WTC11 (cell line): ENCODE measurements at regions not wholly inside any gene's neighbourhood (a gene's known extent, or its start where the extent isn't known, plus 50 kb on each side); places are given as distances from the start of the nearest gene placed in this dataset.

Source experiments
- ATAC-seq: fragments of 200-7000 bp; cut with Tn5 transposase; 2 replicates; pipeline ENCODE4 v1.10.0; 2021; ENCODE audit warnings: mild to moderate bottlenecking, moderate library complexity
- CTCF ChIA-PET: fragments of 300-600 bp; sonication (Branson Sonifier 250); formaldehyde crosslinking; loops from one replicate; lab custom pipeline; 2021; ENCODE audit warnings: antibody characterized with exemption; lab: Charles Lee
- POLR2A ChIA-PET: fragments of 350-600 bp; sonication (Branson Sonifier 250); formaldehyde crosslinking; loops from one replicate; lab custom pipeline; 2021; ENCODE audit warnings: antibody characterized with exemption; lab: Charles Lee
- DNase-seq: peaks from one replicate; pipeline ENCODE4 v3.0.0; 2021; ENCODE audit warnings: low spot score
- H3K27ac Mint-ChIP-seq: 2 replicates; pipeline ENCODE4 v1.8.0; 2021; ENCODE audit warnings: mixed read lengths
- H3K27me3 Mint-ChIP-seq: 2 replicates; pipeline ENCODE4 v1.8.0; 2021; ENCODE audit warnings: low read depth, mild to moderate bottlenecking, moderate library complexity, mixed read lengths
- H3K36me3 Mint-ChIP-seq: 2 replicates; pipeline ENCODE4 v1.8.0; 2021; ENCODE audit warnings: mixed read lengths
- H3K4me1 Mint-ChIP-seq: 2 replicates; pipeline ENCODE4 v1.8.0; 2022; ENCODE audit warnings: mixed read lengths
- H3K4me3 Mint-ChIP-seq: 2 replicates; pipeline ENCODE4 v1.8.0; 2021; ENCODE audit warnings: mild to moderate bottlenecking, moderate library complexity, mixed read lengths
- H3K9me3 Mint-ChIP-seq: 2 replicates; pipeline ENCODE4 v1.8.0; 2021; ENCODE audit warnings: mixed read lengths
- CREM ChIP-seq: sonication (generic); formaldehyde crosslinking; IDR thresholded peaks from 2 replicates; pipeline ENCODE4 v1.8.1; 2022; ENCODE audit warnings: mild to moderate bottlenecking, missing genetic modification reagents, moderate library complexity
- FOXJ3 ChIP-seq: sonication (generic); formaldehyde crosslinking; IDR thresholded peaks from 2 replicates; pipeline ENCODE4 v1.9.0; 2021; ENCODE audit warnings: missing genetic modification reagents, mild to moderate bottlenecking, borderline replicate concordance
- HMGA2 ChIP-seq: fragments of 250-450 bp; sonication (Bioruptor Pico); IDR thresholded peaks from 2 replicates; pipeline ENCODE4 v1.4.0; 2021; ENCODE audit warnings: mild to moderate bottlenecking, moderate library complexity
- JUN ChIP-seq: sonication (generic); formaldehyde crosslinking; IDR thresholded peaks from 2 replicates; pipeline ENCODE4 v1.8.0; 2023; ENCODE audit warnings: mild to moderate bottlenecking, missing genetic modification reagents
- MYBL2 ChIP-seq: sonication (generic); formaldehyde crosslinking; IDR thresholded peaks from 2 replicates; pipeline ENCODE4 v1.8.1; 2023; ENCODE audit warnings: mild to moderate bottlenecking, moderate library complexity, missing genetic modification reagents
- NFATC4 ChIP-seq: fragments of 250-450 bp; sonication (Bioruptor Pico); IDR thresholded peaks from 2 replicates; pipeline ENCODE4 v1.9.0; 2021; ENCODE audit warnings: mild to moderate bottlenecking
- NR2C2 ChIP-seq: sonication (generic); formaldehyde crosslinking; IDR thresholded peaks from 2 replicates; pipeline ENCODE4 v1.8.0; 2022; ENCODE audit warnings: mild to moderate bottlenecking, missing genetic modification reagents
- NR3C1 ChIP-seq: sonication (generic); formaldehyde crosslinking; conservative IDR thresholded peaks from 2 replicates; pipeline ENCODE4 v1.8.1; 2023; ENCODE audit warnings: low read depth, mild to moderate bottlenecking, missing genetic modification reagents
- OVOL2 ChIP-seq: fragments of 250-450 bp; sonication (Bioruptor Pico); IDR thresholded peaks from 2 replicates; pipeline ENCODE4 v1.9.0; 2021; ENCODE audit warnings: mild to moderate bottlenecking, borderline replicate concordance
- RELA ChIP-seq: sonication (generic); formaldehyde crosslinking; IDR thresholded peaks from 2 replicates; pipeline ENCODE4 v1.8.1; 2022; ENCODE audit warnings: missing genetic modification reagents, mild to moderate bottlenecking, borderline replicate concordance
- SP1 ChIP-seq: sonication (generic); formaldehyde crosslinking; conservative IDR thresholded peaks from 2 replicates; pipeline ENCODE4 v1.8.1; 2022; ENCODE audit warnings: missing genetic modification reagents
- ZBTB21 ChIP-seq: sonication (generic); formaldehyde crosslinking; IDR thresholded peaks from 2 replicates; pipeline ENCODE4 v1.8.1; 2023; ENCODE audit warnings: mild to moderate bottlenecking, missing genetic modification reagents, borderline replicate concordance
- ZNF138 ChIP-seq: sonication (generic); formaldehyde crosslinking; conservative IDR thresholded peaks from 2 replicates; pipeline ENCODE4 v1.8.1; 2022; ENCODE audit warnings: mild to moderate bottlenecking, moderate library complexity, missing genetic modification reagents
- ZNF416 ChIP-seq: fragments of 250-450 bp; sonication (Bioruptor Pico); IDR thresholded peaks from 2 replicates; pipeline ENCODE4 v1.9.0; 2021; ENCODE audit warnings: mild to moderate bottlenecking, inconsistent platforms
- TF ChIP-seq, protein P1 (sequence below): sonication (generic); formaldehyde crosslinking; IDR thresholded peaks from 2 replicates; pipeline ENCODE4 v1.8.1; 2023; ENCODE audit warnings: mild to moderate bottlenecking, moderate library complexity, missing genetic modification reagents
- TF ChIP-seq, protein P2 (sequence below): fragments of 250-450 bp; sonication (Bioruptor Pico); IDR thresholded peaks from 2 replicates; pipeline ENCODE4 v2.1.2; 2022; ENCODE audit warnings: mild to moderate bottlenecking, moderate library complexity
- TF ChIP-seq, protein P3 (sequence below): sonication (generic); formaldehyde crosslinking; IDR thresholded peaks from 2 replicates; pipeline ENCODE4 v1.8.1; 2023; ENCODE audit warnings: mild to moderate bottlenecking, missing genetic modification reagents
- TF ChIP-seq, protein P4 (sequence below): sonication (generic); formaldehyde crosslinking; IDR thresholded peaks from 2 replicates; pipeline ENCODE4 v1.8.0; 2023; ENCODE audit warnings: missing genetic modification reagents, mild to moderate bottlenecking, borderline replicate concordance
- TF ChIP-seq, protein P5 (sequence below): sonication (generic); formaldehyde crosslinking; IDR thresholded peaks from 2 replicates; pipeline ENCODE4 v1.8.1; 2023; ENCODE audit warnings: mild to moderate bottlenecking, missing genetic modification reagents

DNA sequence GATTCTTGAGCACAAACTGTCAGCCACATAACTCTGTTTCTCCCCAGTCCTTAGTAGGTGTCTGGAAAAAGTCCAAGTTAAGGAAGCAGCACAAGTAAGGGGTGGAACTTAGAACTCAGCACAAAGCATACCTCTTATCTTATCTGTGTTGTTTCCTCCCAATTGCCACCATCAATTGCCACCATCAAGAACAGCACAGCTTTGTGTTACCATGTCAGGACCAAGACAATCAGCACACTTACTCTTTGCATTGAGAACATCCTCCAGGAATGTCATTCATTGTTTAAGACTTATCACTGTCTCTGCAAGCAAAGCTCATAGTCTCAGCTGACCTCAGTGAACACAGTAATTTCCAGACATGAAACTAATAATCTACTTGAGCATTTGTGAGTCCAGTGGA, 212.7 kb upstream of the FSHR start:
- H3K4me3 Mint-ChIP-seq: no peak overlapping the region
- CTCF ChIA-PET: no interaction called here
- DNase-seq (no peak), ATAC-seq (no peak)
- H3K4me1 Mint-ChIP-seq: peaks cover 30% of the 10 kb centered on the region
- H3K9me3 Mint-ChIP-seq: peaks cover 7% of the 10 kb centered on the region
- H3K27me3 Mint-ChIP-seq: no peaks in the 10 kb centered on the region; the same call in 1 of the 2 replicates
- no peak overlapping the region for H3K27ac Mint-ChIP-seq
- peaks cover 6% of the 10 kb centered on the region for H3K36me3 Mint-ChIP-seq
- TF ChIP-seq, protein P1, sequence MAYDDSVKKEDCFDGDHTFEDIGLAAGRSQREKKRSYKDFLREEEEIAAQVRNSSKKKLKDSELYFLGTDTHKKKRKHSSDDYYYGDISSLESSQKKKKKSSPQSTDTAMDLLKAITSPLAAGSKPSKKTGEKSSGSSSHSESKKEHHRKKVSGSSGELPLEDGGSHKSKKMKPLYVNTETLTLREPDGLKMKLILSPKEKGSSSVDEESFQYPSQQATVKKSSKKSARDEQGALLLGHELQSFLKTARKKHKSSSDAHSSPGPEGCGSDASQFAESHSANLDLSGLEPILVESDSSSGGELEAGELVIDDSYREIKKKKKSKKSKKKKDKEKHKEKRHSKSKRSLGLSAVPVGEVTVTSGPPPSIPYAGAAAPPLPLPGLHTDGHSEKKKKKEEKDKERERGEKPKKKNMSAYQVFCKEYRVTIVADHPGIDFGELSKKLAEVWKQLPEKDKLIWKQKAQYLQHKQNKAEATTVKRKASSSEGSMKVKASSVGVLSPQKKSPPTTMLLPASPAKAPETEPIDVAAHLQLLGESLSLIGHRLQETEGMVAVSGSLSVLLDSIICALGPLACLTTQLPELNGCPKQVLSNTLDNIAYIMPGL (CRISPR knock-in tag): no peak
- no peak for TF ChIP-seq NFATC4 (CRISPR knock-in tag)
- TF ChIP-seq NR2C2 (CRISPR knock-in tag): no peak
- TF ChIP-seq, protein P2, sequence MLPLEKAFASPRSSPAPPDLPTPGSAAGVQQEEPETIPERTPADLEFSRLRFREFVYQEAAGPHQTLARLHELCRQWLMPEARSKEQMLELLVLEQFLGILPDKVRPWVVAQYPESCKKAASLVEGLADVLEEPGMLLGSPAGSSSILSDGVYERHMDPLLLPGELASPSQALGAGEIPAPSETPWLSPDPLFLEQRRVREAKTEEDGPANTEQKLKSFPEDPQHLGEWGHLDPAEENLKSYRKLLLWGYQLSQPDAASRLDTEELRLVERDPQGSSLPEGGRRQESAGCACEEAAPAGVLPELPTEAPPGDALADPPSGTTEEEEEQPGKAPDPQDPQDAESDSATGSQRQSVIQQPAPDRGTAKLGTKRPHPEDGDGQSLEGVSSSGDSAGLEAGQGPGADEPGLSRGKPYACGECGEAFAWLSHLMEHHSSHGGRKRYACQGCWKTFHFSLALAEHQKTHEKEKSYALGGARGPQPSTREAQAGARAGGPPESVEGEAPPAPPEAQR (CRISPR knock-in tag): no peak
- TF ChIP-seq ZBTB21 (CRISPR knock-in tag): no peak
- TF ChIP-seq MYBL2 (CRISPR knock-in tag): no peak
- TF ChIP-seq ZNF416 (CRISPR knock-in tag): no peak
- TF ChIP-seq, protein P3, sequence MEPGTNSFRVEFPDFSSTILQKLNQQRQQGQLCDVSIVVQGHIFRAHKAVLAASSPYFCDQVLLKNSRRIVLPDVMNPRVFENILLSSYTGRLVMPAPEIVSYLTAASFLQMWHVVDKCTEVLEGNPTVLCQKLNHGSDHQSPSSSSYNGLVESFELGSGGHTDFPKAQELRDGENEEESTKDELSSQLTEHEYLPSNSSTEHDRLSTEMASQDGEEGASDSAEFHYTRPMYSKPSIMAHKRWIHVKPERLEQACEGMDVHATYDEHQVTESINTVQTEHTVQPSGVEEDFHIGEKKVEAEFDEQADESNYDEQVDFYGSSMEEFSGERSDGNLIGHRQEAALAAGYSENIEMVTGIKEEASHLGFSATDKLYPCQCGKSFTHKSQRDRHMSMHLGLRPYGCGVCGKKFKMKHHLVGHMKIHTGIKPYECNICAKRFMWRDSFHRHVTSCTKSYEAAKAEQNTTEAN (CRISPR knock-in tag): no peak
- no peak for TF ChIP-seq FOXJ3
- no peak for TF ChIP-seq OVOL2 (CRISPR knock-in tag)
- no peak for TF ChIP-seq ZNF138 (CRISPR knock-in tag)
- TF ChIP-seq CREM: no peak
- TF ChIP-seq JUN (CRISPR knock-in tag): no peak
- TF ChIP-seq, protein P4, sequence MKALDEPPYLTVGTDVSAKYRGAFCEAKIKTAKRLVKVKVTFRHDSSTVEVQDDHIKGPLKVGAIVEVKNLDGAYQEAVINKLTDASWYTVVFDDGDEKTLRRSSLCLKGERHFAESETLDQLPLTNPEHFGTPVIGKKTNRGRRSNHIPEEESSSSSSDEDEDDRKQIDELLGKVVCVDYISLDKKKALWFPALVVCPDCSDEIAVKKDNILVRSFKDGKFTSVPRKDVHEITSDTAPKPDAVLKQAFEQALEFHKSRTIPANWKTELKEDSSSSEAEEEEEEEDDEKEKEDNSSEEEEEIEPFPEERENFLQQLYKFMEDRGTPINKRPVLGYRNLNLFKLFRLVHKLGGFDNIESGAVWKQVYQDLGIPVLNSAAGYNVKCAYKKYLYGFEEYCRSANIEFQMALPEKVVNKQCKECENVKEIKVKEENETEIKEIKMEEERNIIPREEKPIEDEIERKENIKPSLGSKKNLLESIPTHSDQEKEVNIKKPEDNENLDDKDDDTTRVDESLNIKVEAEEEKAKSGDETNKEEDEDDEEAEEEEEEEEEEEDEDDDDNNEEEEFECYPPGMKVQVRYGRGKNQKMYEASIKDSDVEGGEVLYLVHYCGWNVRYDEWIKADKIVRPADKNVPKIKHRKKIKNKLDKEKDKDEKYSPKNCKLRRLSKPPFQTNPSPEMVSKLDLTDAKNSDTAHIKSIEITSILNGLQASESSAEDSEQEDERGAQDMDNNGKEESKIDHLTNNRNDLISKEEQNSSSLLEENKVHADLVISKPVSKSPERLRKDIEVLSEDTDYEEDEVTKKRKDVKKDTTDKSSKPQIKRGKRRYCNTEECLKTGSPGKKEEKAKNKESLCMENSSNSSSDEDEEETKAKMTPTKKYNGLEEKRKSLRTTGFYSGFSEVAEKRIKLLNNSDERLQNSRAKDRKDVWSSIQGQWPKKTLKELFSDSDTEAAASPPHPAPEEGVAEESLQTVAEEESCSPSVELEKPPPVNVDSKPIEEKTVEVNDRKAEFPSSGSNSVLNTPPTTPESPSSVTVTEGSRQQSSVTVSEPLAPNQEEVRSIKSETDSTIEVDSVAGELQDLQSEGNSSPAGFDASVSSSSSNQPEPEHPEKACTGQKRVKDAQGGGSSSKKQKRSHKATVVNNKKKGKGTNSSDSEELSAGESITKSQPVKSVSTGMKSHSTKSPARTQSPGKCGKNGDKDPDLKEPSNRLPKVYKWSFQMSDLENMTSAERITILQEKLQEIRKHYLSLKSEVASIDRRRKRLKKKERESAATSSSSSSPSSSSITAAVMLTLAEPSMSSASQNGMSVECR (CRISPR knock-in tag): no peak
- TF ChIP-seq NR3C1 (CRISPR knock-in tag): no peak
- TF ChIP-seq RELA (CRISPR knock-in tag): no peak
- TF ChIP-seq, protein P5, sequence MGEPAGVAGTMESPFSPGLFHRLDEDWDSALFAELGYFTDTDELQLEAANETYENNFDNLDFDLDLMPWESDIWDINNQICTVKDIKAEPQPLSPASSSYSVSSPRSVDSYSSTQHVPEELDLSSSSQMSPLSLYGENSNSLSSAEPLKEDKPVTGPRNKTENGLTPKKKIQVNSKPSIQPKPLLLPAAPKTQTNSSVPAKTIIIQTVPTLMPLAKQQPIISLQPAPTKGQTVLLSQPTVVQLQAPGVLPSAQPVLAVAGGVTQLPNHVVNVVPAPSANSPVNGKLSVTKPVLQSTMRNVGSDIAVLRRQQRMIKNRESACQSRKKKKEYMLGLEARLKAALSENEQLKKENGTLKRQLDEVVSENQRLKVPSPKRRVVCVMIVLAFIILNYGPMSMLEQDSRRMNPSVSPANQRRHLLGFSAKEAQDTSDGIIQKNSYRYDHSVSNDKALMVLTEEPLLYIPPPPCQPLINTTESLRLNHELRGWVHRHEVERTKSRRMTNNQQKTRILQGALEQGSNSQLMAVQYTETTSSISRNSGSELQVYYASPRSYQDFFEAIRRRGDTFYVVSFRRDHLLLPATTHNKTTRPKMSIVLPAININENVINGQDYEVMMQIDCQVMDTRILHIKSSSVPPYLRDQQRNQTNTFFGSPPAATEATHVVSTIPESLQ (CRISPR knock-in tag): no peak
- TF ChIP-seq HMGA2 (CRISPR knock-in tag): no peak
- TF ChIP-seq SP1 (CRISPR knock-in tag): no peak
- TF ChIP-seq, all 79 proteins: peak for 0
- POLR2A ChIA-PET: no interaction called here
